WTC11 (cell line): ENCODE measurements at regions not wholly inside any gene's neighbourhood (a gene's known extent, or its start where the extent isn't known, plus 50 kb on each side); places are given as distances from the start of the nearest gene placed in this dataset.
"Not testable (repeated sequence)": the region's sequence is repeated elsewhere in the genome, so short reads cannot be mapped to it uniquely, and the experiment has no call there.

Source experiments
- ATAC-seq: fragments of 200-7000 bp; cut with Tn5 transposase; 2 replicates; pipeline ENCODE4 v1.10.0; 2021; ENCODE audit warnings: mild to moderate bottlenecking, moderate library complexity
- CTCF ChIA-PET: fragments of 300-600 bp; sonication (Branson Sonifier 250); formaldehyde crosslinking; loops from one replicate; lab custom pipeline; 2021; ENCODE audit warnings: antibody characterized with exemption; lab: Charles Lee
- POLR2A ChIA-PET: fragments of 350-600 bp; sonication (Branson Sonifier 250); formaldehyde crosslinking; loops from one replicate; lab custom pipeline; 2021; ENCODE audit warnings: antibody characterized with exemption; lab: Charles Lee
- DNase-seq: peaks from one replicate; pipeline ENCODE4 v3.0.0; 2021; ENCODE audit warnings: low spot score
- H3K27ac Mint-ChIP-seq: 2 replicates; pipeline ENCODE4 v1.8.0; 2021; ENCODE audit warnings: mixed read lengths
- H3K27me3 Mint-ChIP-seq: 2 replicates; pipeline ENCODE4 v1.8.0; 2021; ENCODE audit warnings: low read depth, mild to moderate bottlenecking, moderate library complexity, mixed read lengths
- H3K36me3 Mint-ChIP-seq: 2 replicates; pipeline ENCODE4 v1.8.0; 2021; ENCODE audit warnings: mixed read lengths
- H3K4me1 Mint-ChIP-seq: 2 replicates; pipeline ENCODE4 v1.8.0; 2022; ENCODE audit warnings: mixed read lengths
- H3K4me3 Mint-ChIP-seq: 2 replicates; pipeline ENCODE4 v1.8.0; 2021; ENCODE audit warnings: mild to moderate bottlenecking, moderate library complexity, mixed read lengths
- H3K9me3 Mint-ChIP-seq: 2 replicates; pipeline ENCODE4 v1.8.0; 2021; ENCODE audit warnings: mixed read lengths
- ATF1 ChIP-seq: sonication (generic); formaldehyde crosslinking; IDR thresholded peaks from 2 replicates; pipeline ENCODE4 v1.8.1; 2023; ENCODE audit warnings: mild to moderate bottlenecking, moderate library complexity, missing genetic modification reagents
- ATF3 ChIP-seq: sonication (generic); formaldehyde crosslinking; conservative IDR thresholded peaks from 2 replicates; pipeline ENCODE4 v1.8.1; 2022; ENCODE audit warnings: mild to moderate bottlenecking, missing genetic modification reagents
- CBFB ChIP-seq: sonication (generic); formaldehyde crosslinking; IDR thresholded peaks from 2 replicates; pipeline ENCODE4 v1.8.1; 2022; ENCODE audit warnings: mild to moderate bottlenecking, low read depth, missing genetic modification reagents
- E2F4 ChIP-seq: sonication (generic); formaldehyde crosslinking; IDR thresholded peaks from 2 replicates; pipeline ENCODE4 v1.8.1; 2022; ENCODE audit warnings: low read depth, mild to moderate bottlenecking, moderate library complexity, missing genetic modification reagents, borderline replicate concordance
- E2F5 ChIP-seq: sonication (generic); formaldehyde crosslinking; IDR thresholded peaks from 2 replicates; pipeline ENCODE4 v1.8.1; 2022; ENCODE audit warnings: mild to moderate bottlenecking, moderate library complexity, missing genetic modification reagents
- EMX1 ChIP-seq: fragments of 250-450 bp; sonication (Bioruptor Pico); IDR thresholded peaks from 2 replicates; pipeline ENCODE4 v1.8.0; 2021; ENCODE audit warnings: mild to moderate bottlenecking
- FOXP1 ChIP-seq: sonication (generic); formaldehyde crosslinking; IDR thresholded peaks from 2 replicates; pipeline ENCODE4 v1.8.0; 2022; ENCODE audit warnings: missing genetic modification reagents, mild to moderate bottlenecking, moderate library complexity, borderline replicate concordance
- NFATC4 ChIP-seq: fragments of 250-450 bp; sonication (Bioruptor Pico); IDR thresholded peaks from 2 replicates; pipeline ENCODE4 v1.9.0; 2021; ENCODE audit warnings: mild to moderate bottlenecking
- PREB ChIP-seq: sonication (generic); formaldehyde crosslinking; IDR thresholded peaks from 2 replicates; pipeline ENCODE4 v1.8.1; 2022; ENCODE audit warnings: mild to moderate bottlenecking, missing genetic modification reagents, moderate library complexity, borderline replicate concordance
- SMAD3 ChIP-seq: sonication (generic); formaldehyde crosslinking; IDR thresholded peaks from 2 replicates; pipeline ENCODE4 v1.8.0; 2022; ENCODE audit warnings: missing genetic modification reagents, mild to moderate bottlenecking, borderline replicate concordance
- STAT6 ChIP-seq: sonication (generic); formaldehyde crosslinking; conservative IDR thresholded peaks from 2 replicates; pipeline ENCODE4 v1.8.1; 2023; ENCODE audit warnings: mild to moderate bottlenecking, low read depth, missing genetic modification reagents, moderate library complexity
- TP53 ChIP-seq: sonication (generic); formaldehyde crosslinking; IDR thresholded peaks from 2 replicates; pipeline ENCODE4 v1.8.1; 2023; ENCODE audit warnings: mild to moderate bottlenecking, missing genetic modification reagents
- ZNF121 ChIP-seq: sonication (generic); formaldehyde crosslinking; IDR thresholded peaks from 2 replicates; pipeline ENCODE4 v1.8.0; 2023; ENCODE audit warnings: missing genetic modification reagents
- ZNF263 ChIP-seq: sonication (generic); formaldehyde crosslinking; IDR thresholded peaks from 2 replicates; pipeline ENCODE4 v1.8.1; 2022; ENCODE audit warnings: low read depth, mild to moderate bottlenecking, moderate library complexity, missing genetic modification reagents
- ZNF317 ChIP-seq: sonication (generic); formaldehyde crosslinking; IDR thresholded peaks from 2 replicates; pipeline ENCODE4 v1.8.1; 2023; ENCODE audit warnings: low read depth, mild to moderate bottlenecking, moderate library complexity, missing genetic modification reagents, borderline replicate concordance
- ZNF512 ChIP-seq: sonication (generic); formaldehyde crosslinking; IDR thresholded peaks from 2 replicates; pipeline ENCODE4 v1.8.1; 2022; ENCODE audit warnings: missing genetic modification reagents, borderline replicate concordance

- H3K27ac Mint-ChIP-seq, POLR2A ChIA-PET: not testable (repeated sequence)
Measured at GRCh38 chrX:124788253-124788652, 441.9 kb downstream of the SH2D1A start.

GRCh38 chrX:124789874-124790273 is 443.5 kb downstream of the SH2D1A start:
- H3K4me1 Mint-ChIP-seq, H3K4me3 Mint-ChIP-seq, H3K36me3 Mint-ChIP-seq, POLR2A ChIA-PET, DNase-seq, CTCF ChIA-PET, H3K27me3 Mint-ChIP-seq, H3K27ac Mint-ChIP-seq, ATAC-seq: not testable (repeated sequence)
- H3K9me3 Mint-ChIP-seq, result peaks cover 18% of the 10 kb centered on the region

More at GRCh38 chrX:124788253-124788652, 441.9 kb downstream of the SH2D1A start:
- H3K36me3 Mint-ChIP-seq, H3K27me3 Mint-ChIP-seq, ATAC-seq, DNase-seq, CTCF ChIA-PET, H3K4me3 Mint-ChIP-seq, H3K4me1 Mint-ChIP-seq: not testable (repeated sequence)
- peaks cover 18% of the 10 kb centered on the region for H3K9me3 Mint-ChIP-seq

GRCh38 chrX:124791492-124792095 is 445.2 kb downstream of the SH2D1A start:
- no peak overlapping the region for H3K27ac Mint-ChIP-seq
- DNase-seq, result no peak
- POLR2A ChIA-PET, result no interaction called here
- ATAC-seq, result no peak
- H3K9me3 Mint-ChIP-seq, result peaks cover 18% of the 10 kb centered on the region
- H3K27me3 Mint-ChIP-seq, result no peaks in the 10 kb centered on the region
- H3K4me3 Mint-ChIP-seq, result no peak overlapping the region
- H3K36me3 Mint-ChIP-seq, result peaks cover 8% of the 10 kb centered on the region
- CTCF ChIA-PET, result no interaction called here
- no peaks in the 10 kb centered on the region for H3K4me1 Mint-ChIP-seq
- TF ChIP-seq SMAD3 (CRISPR knock-in tag), result no peak
- no peak for TF ChIP-seq E2F4
- TF ChIP-seq PREB (CRISPR knock-in tag), result no peak
- TF ChIP-seq ATF3 (CRISPR knock-in tag), result no peak
- no peak for TF ChIP-seq TP53
- TF ChIP-seq E2F5, result no peak
- no peak for TF ChIP-seq ZNF512 (CRISPR knock-in tag)
- no peak for TF ChIP-seq ZNF317 (CRISPR knock-in tag)
- TF ChIP-seq ZNF263 (CRISPR knock-in tag), result no peak
- TF ChIP-seq NFATC4 (CRISPR knock-in tag), result no peak
- TF ChIP-seq FOXP1 (CRISPR knock-in tag), result no peak
- TF ChIP-seq CBFB (CRISPR knock-in tag), result no peak
- no peak for TF ChIP-seq ZNF121
- TF ChIP-seq EMX1 (CRISPR knock-in tag), result no peak
- no peak for TF ChIP-seq ATF1 (CRISPR knock-in tag)
- no peak for TF ChIP-seq STAT6 (CRISPR knock-in tag)
